Prostate gland (tissue), 2 donors: ENCODE measurements at regions not wholly inside any gene's neighbourhood (a gene's known extent, or its start where the extent isn't known, plus 50 kb on each side); places are given as distances from the start of the nearest gene placed in this dataset.

Experiments used
- DNase-seq: peaks from one replicate; pipeline ENCODE4 v3.0.0-alpha.2; 2019; ENCODE audit warnings: low spot score
- H3K27ac ChIP-seq, 2 donors: fragments of 200-600 bp; sonication (generic); 2 replicates each; pipeline ENCODE4 v1.5.1; 2017 to 2019
- H3K27me3 ChIP-seq: fragments of 200-600 bp; sonication (generic); replicated peaks from 2 replicates; pipeline ENCODE4 v1.5.1; 2019; ENCODE audit not compliant: insufficient read depth
- H3K36me3 ChIP-seq, 2 donors: fragments of 200-600 bp; sonication (generic); 1 replicate in 1 of 2; 2 replicates in 1 of 2; pipeline versions ENCODE4 v1.5.1 to v1.8.1; 2017 to 2019
- H3K4me1 ChIP-seq: fragments of 200-600 bp; sonication (generic); replicated peaks from 2 replicates; pipeline ENCODE4 v1.5.1; 2019
- H3K4me3 ChIP-seq, 2 donors: fragments of 200-600 bp; sonication (generic); 2 replicates each; pipeline ENCODE4 v1.5.1; 2017 to 2019
- H3K9me3 ChIP-seq: fragments of 200-600 bp; sonication (generic); 2 replicates; pipeline ENCODE4 v1.5.1; 2017
- POLR2A ChIP-seq: fragments of 450-650 bp; IDR thresholded peaks from one replicate; pipeline ENCODE4 v1.6.1; 2016; ENCODE audit warnings: antibody characterized with exemption, mild to moderate bottlenecking
- POLR2AphosphoS5 ChIP-seq: sonication (generic); formaldehyde crosslinking; IDR thresholded peaks from one replicate; pipeline ENCODE4 v1.6.1; 2017; ENCODE audit warnings: antibody characterized with exemption
- WGBS: methylation state at CpG from one replicate; pipeline ENCODE4 v1.1.5; 2018; 5-methylcytosine and 5-hydroxymethylcytosine counted together
- intact Hi-C: fragments of 100-400 bp; cut with DNase I; formaldehyde crosslinking; loops from one replicate; pipeline ENCODE4 v1.14.2; 2022
- small RNA-seq, 2 donors: library from RNA; depleted of rRNA; stranded (forward); fragments of <200 nt; gene quantifications; one replicate each; pipeline ENCODE3, GENCODE V24; 2016
- TF ChIP-seq, protein P1 (sequence below), 4 experiments: fragments of 200-600 bp in 2 of 4; fragments of 450-650 bp in 2 of 4; sonication (generic) in 2 of 4; IDR thresholded peaks; 1 replicate in 3 of 4; 2 replicates in 1 of 4; pipeline ENCODE4 v1.5.1; 2016 to 2019; ENCODE audit warnings: antibody characterized with exemption in 4 of 4, mild to moderate bottlenecking in 2 of 4, moderate library complexity in 2 of 4

DNA sequence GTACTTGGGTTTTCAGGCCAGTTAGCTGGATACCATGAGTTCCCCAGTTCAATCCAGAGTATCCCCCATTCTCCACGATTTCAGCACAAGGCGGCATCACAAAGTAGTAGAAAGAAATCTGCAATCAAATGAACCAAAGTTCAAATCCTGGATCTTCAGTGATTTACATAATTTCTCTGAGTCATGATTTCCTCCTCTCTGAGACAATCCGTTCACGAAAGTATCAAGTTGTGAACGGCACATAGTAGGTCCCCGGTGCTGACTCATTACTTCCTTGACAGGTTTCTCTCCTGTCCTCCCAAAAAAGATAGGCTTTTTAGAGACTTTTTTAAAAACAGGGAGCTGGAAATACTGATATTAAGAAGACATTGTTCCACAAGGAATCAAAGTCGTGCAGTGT lies 69.1 kb upstream of the AKIP1 start:
- intact Hi-C loops, result no loop called here
- 82% methylated on average over 7 of the region's 7 CpGs for WGBS
- Histone ChIP-seq H3K4me1 (no peaks in the 10 kb centered on the region), H3K36me3 (no peaks in the 10 kb centered on the region), H3K27me3 (no peaks in the 10 kb centered on the region), H3K27ac (no peak overlapping the region), H3K9me3 (no peaks in the 10 kb centered on the region), H3K4me3 (no peak overlapping the region)
- TF ChIP-seq POLR2A, result no peak
- TF ChIP-seq, protein P1, sequence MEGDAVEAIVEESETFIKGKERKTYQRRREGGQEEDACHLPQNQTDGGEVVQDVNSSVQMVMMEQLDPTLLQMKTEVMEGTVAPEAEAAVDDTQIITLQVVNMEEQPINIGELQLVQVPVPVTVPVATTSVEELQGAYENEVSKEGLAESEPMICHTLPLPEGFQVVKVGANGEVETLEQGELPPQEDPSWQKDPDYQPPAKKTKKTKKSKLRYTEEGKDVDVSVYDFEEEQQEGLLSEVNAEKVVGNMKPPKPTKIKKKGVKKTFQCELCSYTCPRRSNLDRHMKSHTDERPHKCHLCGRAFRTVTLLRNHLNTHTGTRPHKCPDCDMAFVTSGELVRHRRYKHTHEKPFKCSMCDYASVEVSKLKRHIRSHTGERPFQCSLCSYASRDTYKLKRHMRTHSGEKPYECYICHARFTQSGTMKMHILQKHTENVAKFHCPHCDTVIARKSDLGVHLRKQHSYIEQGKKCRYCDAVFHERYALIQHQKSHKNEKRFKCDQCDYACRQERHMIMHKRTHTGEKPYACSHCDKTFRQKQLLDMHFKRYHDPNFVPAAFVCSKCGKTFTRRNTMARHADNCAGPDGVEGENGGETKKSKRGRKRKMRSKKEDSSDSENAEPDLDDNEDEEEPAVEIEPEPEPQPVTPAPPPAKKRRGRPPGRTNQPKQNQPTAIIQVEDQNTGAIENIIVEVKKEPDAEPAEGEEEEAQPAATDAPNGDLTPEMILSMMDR (IDR thresholded peaks at IDR 0.05), result no peak
- no peak for TF ChIP-seq POLR2AphosphoS5
- no peak for DNase-seq

DNA sequence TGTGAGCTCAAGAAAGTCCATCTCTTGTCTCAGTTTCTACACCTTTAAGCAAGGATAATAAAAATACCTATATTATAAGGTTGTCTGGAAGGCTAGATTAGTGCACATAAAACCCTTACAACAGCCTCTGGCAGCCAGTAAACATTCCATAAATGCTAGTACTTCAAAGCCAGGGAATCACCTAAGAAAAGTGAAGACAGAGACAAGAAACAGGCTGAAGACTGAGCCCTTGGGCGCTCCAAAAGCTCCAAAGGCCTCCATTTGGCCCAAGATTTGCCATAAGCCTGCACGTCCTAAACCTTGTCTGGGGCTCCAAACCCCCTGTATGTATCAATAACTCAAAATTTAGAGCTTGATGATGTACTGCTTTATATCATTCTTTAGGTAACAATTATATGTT lies 52.2 kb upstream of the AKIP1 start:
- TF ChIP-seq POLR2A, result no peak
- TF ChIP-seq, protein P1 (IDR thresholded peaks at IDR 0.05), result no peak
- no peak for TF ChIP-seq POLR2AphosphoS5
- Histone ChIP-seq H3K36me3 (no peaks in the 10 kb centered on the region), H3K27ac (no peak overlapping the region), H3K9me3 (no peaks in the 10 kb centered on the region), H3K4me3 (no peak overlapping the region), H3K4me1 (no peaks in the 10 kb centered on the region), H3K27me3 (no peaks in the 10 kb centered on the region)
- intact Hi-C loops, result no loop called here
- DNase-seq, result no peak
- WGBS, result 81% methylated on average over 2 of the region's 2 CpGs

Small RNA genes in the stretch of these regions (small RNA-seq; reads per million reads assigned to genes)
- gene RNA5SP330, result 0 to 0.09 reads per million in 2 donors
